ENCODE measurements at regions not wholly inside any gene's neighbourhood (a gene's known extent, or its start where the extent isn't known, plus 50 kb on each side); places are given as distances from the start of the nearest gene placed in this dataset.
A peak's percentile ranks its signal among the peaks of the same experiment; 100 is the strongest.

- H3K27ac ChIP-seq: peak overlapping the region; percentile 71
- TF ChIP-seq CTCF (IDR thresholded peaks at IDR 0.05): no peak
- DNase-seq (no peak), ATAC-seq (peak; percentile 52)
- intact Hi-C loops (cut with DNase I): no loop called here
- H3K27me3 ChIP-seq: no peaks in the 10 kb centered on the region
- H3K36me3 ChIP-seq: no peaks in the 10 kb centered on the region
- peaks cover 7% of the 10 kb centered on the region for H3K4me1 ChIP-seq
- H3K9me3 ChIP-seq: no peaks in the 10 kb centered on the region
- no peak overlapping the region for H3K4me3 ChIP-seq
Observed at GRCh38 chr9:91077624-91078368, 276.2 kb downstream of the SYK start.

- Histone ChIP-seq H3K36me3 (no peaks in the 10 kb centered on the region), H3K27me3 (no peaks in the 10 kb centered on the region), H3K4me3 (no peak overlapping the region), H3K4me1 (peaks cover 7% of the 10 kb centered on the region), H3K27ac (no peak overlapping the region), H3K9me3 (no peaks in the 10 kb centered on the region)
- ATAC-seq (peak; percentile 57), DNase-seq (no peak)
- TF ChIP-seq CTCF (IDR thresholded peaks at IDR 0.05): no peak
- intact Hi-C loops (cut with DNase I): no loop called here
Observed at GRCh38 chr9:91078369-91078695, 276.7 kb downstream of the SYK start.

GRCh38 chr9:91082731-91083130 lies 279.0 kb downstream of the AUH start:
- ATAC-seq: no peak

GRCh38 chr9:91084896-91085516 lies 276.7 kb downstream of the AUH start:
- ATAC-seq: no peak
- Histone ChIP-seq H3K4me3 (no peak overlapping the region), H3K36me3 (no peaks in the 10 kb centered on the region), H3K9me3 (no peaks in the 10 kb centered on the region), H3K27me3 (no peaks in the 10 kb centered on the region), H3K27ac (no peak overlapping the region), H3K4me1 (no peaks in the 10 kb centered on the region)
- TF ChIP-seq CTCF (IDR thresholded peaks at IDR 0.05): no peak
- intact Hi-C loops (cut with DNase I): no loop called here
- DNase-seq: no peak

More at GRCh38 chr9:91082731-91083130, 279.0 kb downstream of the AUH start:
- H3K27ac ChIP-seq: no peak overlapping the region
- H3K4me1 ChIP-seq: no peaks in the 10 kb centered on the region
- DNase-seq: no peak
- TF ChIP-seq CTCF (IDR thresholded peaks at IDR 0.05): no peak
- H3K9me3 ChIP-seq: no peaks in the 10 kb centered on the region
- no peaks in the 10 kb centered on the region for H3K36me3 ChIP-seq
- intact Hi-C loops (cut with DNase I): no loop called here
- H3K27me3 ChIP-seq: no peaks in the 10 kb centered on the region
- no peak overlapping the region for H3K4me3 ChIP-seq

- Histone ChIP-seq H3K9me3 (no peaks in the 10 kb centered on the region), H3K36me3 (no peaks in the 10 kb centered on the region), H3K4me1 (no peaks in the 10 kb centered on the region), H3K4me3 (no peak overlapping the region), H3K27me3 (no peaks in the 10 kb centered on the region), H3K27ac (no peak overlapping the region)
- no peak for TF ChIP-seq CTCF (IDR thresholded peaks at IDR 0.05)
- intact Hi-C loops (cut with DNase I): no loop called here
- ATAC-seq (peak; percentile 73), DNase-seq (no peak)
Observed at GRCh38 chr9:91085517-91086291, 276.0 kb downstream of the AUH start.
